ENCODE measurements at regions not wholly inside any gene's neighbourhood (a gene's known extent, or its start where the extent isn't known, plus 50 kb on each side); places are given as distances from the start of the nearest gene placed in this dataset.

GRCh38 chr4:148790691-148791090 is 348.5 kb upstream of the NR3C2 start:
- Mint-ChIP-seq H3K27me3 (peaks cover under 1% of the 10 kb centered on the region), H3K4me3 (no peak overlapping the region), H3K27ac (no peak overlapping the region), H3K4me1 (no peaks in the 10 kb centered on the region), H3K36me3 (no peaks in the 10 kb centered on the region), H3K9me3 (no peaks in the 10 kb centered on the region)
- no peak for ATAC-seq

DNA sequence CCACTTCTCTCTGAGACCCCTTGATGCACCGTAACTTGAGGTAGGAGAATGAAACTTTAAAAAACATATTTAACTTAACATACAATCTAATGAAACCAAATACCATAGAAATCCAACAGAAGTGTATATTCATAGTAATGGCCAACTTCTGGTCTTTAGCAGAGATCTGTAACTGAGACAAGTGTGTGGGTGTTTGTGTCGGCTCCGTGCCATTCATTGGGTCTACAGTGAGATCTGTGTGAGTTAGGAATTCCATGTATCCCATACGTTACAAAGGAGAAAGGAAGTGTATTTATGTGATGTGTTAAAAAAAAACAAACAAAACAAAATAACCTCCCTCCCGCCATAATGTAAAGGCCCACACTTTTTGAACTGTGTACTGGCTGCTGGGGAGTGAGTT is 348.0 kb upstream of the NR3C2 start:
- Mint-ChIP-seq H3K36me3 (no peaks in the 10 kb centered on the region), H3K4me1 (no peaks in the 10 kb centered on the region), H3K27ac (no peak overlapping the region), H3K4me3 (no peak overlapping the region), H3K9me3 (no peaks in the 10 kb centered on the region), H3K27me3 (peaks cover 5% of the 10 kb centered on the region)
- no peak for ATAC-seq

DNA sequence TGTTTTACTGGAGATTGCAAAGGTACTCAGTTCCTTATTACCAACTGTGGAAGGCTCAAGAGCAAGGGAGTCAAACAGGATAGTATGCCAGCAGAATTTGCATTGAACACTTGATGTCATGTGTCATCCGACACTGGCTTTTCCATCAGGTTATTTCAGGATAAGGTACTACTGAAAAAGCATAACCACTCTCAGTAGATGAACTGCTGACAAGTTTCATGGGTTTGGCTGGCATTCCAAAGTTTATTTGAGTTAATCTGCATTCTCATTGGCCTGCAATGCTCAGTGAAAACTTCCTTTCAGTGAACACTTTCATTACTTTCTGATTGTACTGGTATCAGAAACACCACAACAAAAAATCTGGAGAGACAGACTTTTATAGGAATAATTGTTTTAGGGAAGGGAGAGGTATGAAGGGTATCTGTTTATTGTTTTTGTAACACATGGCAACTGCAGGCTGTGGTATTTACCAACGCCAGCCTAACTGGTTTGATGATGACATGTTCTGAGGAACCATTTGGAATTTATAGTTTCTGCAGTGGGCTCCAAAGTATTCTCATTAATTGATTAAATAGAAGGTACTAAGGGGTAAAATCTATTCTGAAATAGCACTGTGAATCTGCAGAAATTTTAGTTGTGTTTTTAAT is 345.7 kb upstream of the NR3C2 start:
- Mint-ChIP-seq H3K27me3 (peaks cover 9% of the 10 kb centered on the region), H3K4me3 (no peak overlapping the region), H3K27ac (no peak overlapping the region), H3K9me3 (no peaks in the 10 kb centered on the region), H3K36me3 (no peaks in the 10 kb centered on the region), H3K4me1 (no peaks in the 10 kb centered on the region)
- no peak for ATAC-seq

- H3K9me3 Mint-ChIP-seq, result no peaks in the 10 kb centered on the region
- ATAC-seq, result no peak
- no peak overlapping the region for H3K27ac Mint-ChIP-seq
- H3K4me3 Mint-ChIP-seq, result no peak overlapping the region
- H3K4me1 Mint-ChIP-seq, result no peaks in the 10 kb centered on the region
- peaks cover 9% of the 10 kb centered on the region for H3K27me3 Mint-ChIP-seq
- no peaks in the 10 kb centered on the region for H3K36me3 Mint-ChIP-seq
These were observed 345.1 kb upstream of the NR3C2 start for GRCh38 chr4:148787285-148787684.

DNA sequence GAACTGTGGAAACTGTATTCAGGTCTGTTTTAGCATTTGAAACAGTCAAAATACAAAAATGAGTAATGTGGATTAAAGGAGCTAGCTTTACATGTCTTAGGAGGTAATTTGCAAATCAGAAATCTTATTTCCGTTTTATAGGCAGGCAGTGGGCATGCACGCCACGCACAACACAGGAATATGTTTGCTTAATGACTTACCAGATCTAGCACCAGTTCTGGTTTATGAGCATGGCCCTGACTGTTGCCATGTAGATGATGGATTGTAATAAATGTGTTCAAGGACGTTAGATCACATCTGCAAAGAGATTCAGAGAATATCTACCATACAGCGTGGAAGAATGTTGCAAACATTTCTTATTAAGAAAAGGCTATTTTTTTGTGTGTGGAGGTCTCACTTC is 344.5 kb upstream of the NR3C2 start:
- no peak overlapping the region for H3K27ac Mint-ChIP-seq
- no peaks in the 10 kb centered on the region for H3K4me1 Mint-ChIP-seq
- peaks cover 9% of the 10 kb centered on the region for H3K27me3 Mint-ChIP-seq
- H3K36me3 Mint-ChIP-seq, result no peaks in the 10 kb centered on the region
- no peaks in the 10 kb centered on the region for H3K9me3 Mint-ChIP-seq
- H3K4me3 Mint-ChIP-seq, result no peak overlapping the region
- ATAC-seq, result no peak

DNA sequence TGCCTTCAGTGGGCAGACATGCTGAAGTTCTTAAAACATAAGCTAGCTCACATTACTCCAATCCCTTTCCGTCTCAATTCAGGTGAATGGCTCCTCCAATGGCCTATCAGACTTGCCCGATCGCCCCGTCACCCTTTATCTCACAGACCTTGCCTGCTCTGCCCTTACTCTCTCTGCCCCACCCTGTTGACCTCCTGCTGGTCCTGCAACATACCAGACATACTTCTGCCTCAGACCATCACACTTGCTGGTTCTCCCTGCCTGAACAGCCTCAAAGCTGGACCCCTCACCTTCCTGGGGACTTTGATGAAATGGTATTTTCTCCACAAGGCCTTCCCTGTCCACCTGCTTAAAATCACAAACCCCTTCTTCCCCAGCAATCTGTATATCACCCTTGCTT is 340.1 kb upstream of the NR3C2 start:
- H3K36me3 Mint-ChIP-seq, result no peaks in the 10 kb centered on the region
- ATAC-seq, result no peak
- H3K4me3 Mint-ChIP-seq, result no peak overlapping the region
- H3K27ac Mint-ChIP-seq, result no peak overlapping the region
- H3K9me3 Mint-ChIP-seq, result peaks cover 4% of the 10 kb centered on the region
- peaks cover 9% of the 10 kb centered on the region for H3K27me3 Mint-ChIP-seq
- H3K4me1 Mint-ChIP-seq, result no peaks in the 10 kb centered on the region

DNA sequence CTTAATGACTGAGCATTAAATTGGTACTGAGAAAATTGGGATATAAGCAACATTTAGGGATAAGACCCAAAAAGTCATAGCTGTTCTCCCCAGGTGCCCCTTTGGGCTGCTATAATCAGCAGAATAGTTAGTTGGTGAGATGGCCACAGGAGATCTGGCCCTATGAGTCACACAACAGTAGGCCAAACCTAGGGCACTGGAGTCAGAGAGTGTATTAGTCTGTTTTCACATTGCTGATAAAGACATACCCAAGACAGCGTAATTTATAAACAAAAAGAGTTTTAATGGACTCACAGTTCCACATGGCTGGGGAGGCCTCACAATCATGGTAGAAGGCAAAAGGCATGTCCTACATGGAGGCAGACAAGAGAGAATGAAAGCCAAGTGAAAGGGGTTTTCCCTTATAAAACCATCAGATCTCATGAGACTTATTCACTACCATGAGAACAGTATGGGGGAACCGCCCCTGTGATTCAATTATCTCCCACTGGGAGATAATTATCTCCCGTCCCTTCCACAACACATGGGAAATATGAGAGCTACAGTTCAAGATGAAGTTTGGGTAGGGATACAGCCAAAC is 338.3 kb upstream of the NR3C2 start:
- no peak for ATAC-seq
- no peak overlapping the region for H3K4me3 Mint-ChIP-seq
- no peak overlapping the region for H3K27ac Mint-ChIP-seq
- H3K4me1 Mint-ChIP-seq, result no peaks in the 10 kb centered on the region
- no peaks in the 10 kb centered on the region for H3K36me3 Mint-ChIP-seq
- peaks cover 4% of the 10 kb centered on the region for H3K9me3 Mint-ChIP-seq
- peaks cover 7% of the 10 kb centered on the region for H3K27me3 Mint-ChIP-seq

DNA sequence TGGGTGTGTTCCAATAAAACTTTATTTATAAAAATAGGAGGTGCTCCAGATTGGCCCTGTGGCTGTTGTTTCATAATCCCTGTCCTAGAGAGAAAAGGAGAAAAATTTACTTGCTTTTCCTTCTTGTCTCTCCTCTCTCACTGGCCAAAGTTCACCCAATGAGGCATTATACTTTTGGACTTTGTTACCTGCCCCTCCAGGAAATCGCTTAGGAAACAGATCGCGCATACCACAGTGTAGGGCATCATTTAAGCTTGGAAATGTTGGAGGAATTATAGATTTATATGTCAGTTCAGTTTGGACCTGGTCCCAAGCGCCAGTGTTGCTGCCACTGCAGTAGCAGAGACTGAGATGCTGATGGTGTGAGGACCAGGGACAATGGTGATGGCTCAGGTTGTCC is 337.6 kb upstream of the NR3C2 start:
- Mint-ChIP-seq H3K27ac (no peak overlapping the region), H3K27me3 (no peaks in the 10 kb centered on the region)

GRCh38 chr4:148778980-148779675 is 336.9 kb upstream of the NR3C2 start:
- no peak overlapping the region for H3K4me3 Mint-ChIP-seq
- H3K27me3 Mint-ChIP-seq, result no peaks in the 10 kb centered on the region
- peaks cover 4% of the 10 kb centered on the region for H3K9me3 Mint-ChIP-seq
- ATAC-seq, result no peak
- H3K4me1 Mint-ChIP-seq, result no peaks in the 10 kb centered on the region
- no peak overlapping the region for H3K27ac Mint-ChIP-seq
- no peaks in the 10 kb centered on the region for H3K36me3 Mint-ChIP-seq

More for the DNA sequence above, 337.6 kb upstream of the NR3C2 start:
- H3K9me3 Mint-ChIP-seq, result peaks cover 4% of the 10 kb centered on the region
- ATAC-seq, result no peak
- H3K36me3 Mint-ChIP-seq, result no peaks in the 10 kb centered on the region
- no peaks in the 10 kb centered on the region for H3K4me1 Mint-ChIP-seq
- no peak overlapping the region for H3K4me3 Mint-ChIP-seq

DNA sequence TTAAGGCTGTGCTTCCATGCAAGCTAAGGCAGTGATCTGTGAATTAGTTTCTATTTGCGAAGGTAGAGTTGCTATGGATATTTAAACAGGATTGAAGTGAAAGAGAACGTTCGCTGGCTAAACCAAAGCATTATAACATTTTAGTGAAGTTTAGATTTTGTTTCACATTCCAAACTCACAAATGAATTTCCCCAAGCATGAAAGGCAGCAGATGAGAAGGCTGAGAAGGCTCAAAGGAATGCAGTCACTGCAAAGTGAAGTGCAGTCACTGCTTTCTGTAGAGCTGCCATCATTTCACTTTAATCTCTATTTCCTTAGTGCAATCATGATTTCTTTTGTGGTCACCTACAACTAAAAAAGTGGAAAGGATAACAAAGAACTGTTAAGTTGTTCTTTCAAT is 334.7 kb upstream of the NR3C2 start:
- peaks cover 4% of the 10 kb centered on the region for H3K9me3 Mint-ChIP-seq
- no peaks in the 10 kb centered on the region for H3K27me3 Mint-ChIP-seq
- no peak overlapping the region for H3K27ac Mint-ChIP-seq
- no peaks in the 10 kb centered on the region for H3K36me3 Mint-ChIP-seq
- ATAC-seq, result no peak
- H3K4me3 Mint-ChIP-seq, result no peak overlapping the region
- H3K4me1 Mint-ChIP-seq, result no peaks in the 10 kb centered on the region

DNA sequence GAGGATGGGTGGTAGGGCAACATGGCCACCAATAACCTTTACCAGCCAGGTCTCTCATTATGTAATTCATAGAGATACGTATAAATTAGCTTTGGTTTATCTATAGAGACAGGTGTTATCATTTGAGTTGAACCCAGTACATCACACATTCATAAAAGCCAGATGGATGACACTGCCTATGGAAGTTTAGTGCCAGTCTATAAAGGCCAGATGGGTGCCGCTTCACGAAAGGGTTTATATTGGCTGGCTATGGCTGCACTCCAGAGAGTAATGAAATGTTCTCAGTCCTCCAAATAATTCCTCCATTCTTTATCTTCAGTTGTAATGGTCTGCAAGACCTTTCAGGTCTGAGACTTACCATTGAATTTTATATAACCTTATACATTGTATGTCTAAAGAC is 331.9 kb upstream of the NR3C2 start:
- no peak for ATAC-seq
- Mint-ChIP-seq H3K27ac (no peak overlapping the region), H3K27me3 (no peaks in the 10 kb centered on the region), H3K9me3 (no peaks in the 10 kb centered on the region), H3K4me1 (no peaks in the 10 kb centered on the region), H3K36me3 (no peaks in the 10 kb centered on the region), H3K4me3 (no peak overlapping the region)

GRCh38 chr4:148773313-148773712 is 331.1 kb upstream of the NR3C2 start:
- H3K4me3 Mint-ChIP-seq, result no peak overlapping the region
- no peaks in the 10 kb centered on the region for H3K4me1 Mint-ChIP-seq
- no peaks in the 10 kb centered on the region for H3K27me3 Mint-ChIP-seq
- no peak overlapping the region for H3K27ac Mint-ChIP-seq
- ATAC-seq, result no peak
- no peaks in the 10 kb centered on the region for H3K36me3 Mint-ChIP-seq
- no peaks in the 10 kb centered on the region for H3K9me3 Mint-ChIP-seq

DNA sequence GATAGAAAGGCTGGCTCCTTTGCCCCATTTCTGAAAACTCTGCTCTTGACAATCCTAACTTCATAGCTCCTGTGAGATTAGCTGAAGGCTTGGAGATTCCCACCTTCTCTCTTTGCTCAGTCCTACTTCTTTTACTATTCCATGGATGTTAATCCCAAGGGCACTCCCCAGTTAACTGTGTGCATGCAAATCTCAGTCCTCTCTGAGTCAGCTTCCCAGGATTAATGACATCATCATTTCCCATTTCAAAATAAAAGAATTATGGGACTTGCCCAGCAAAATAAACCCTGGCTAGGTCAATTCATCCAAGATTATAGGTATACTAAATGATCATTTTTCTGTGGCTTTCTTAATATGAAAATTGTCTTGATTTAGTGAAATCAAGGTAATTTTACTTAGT is 328.6 kb upstream of the NR3C2 start:
- Mint-ChIP-seq H3K36me3 (no peaks in the 10 kb centered on the region), H3K9me3 (no peaks in the 10 kb centered on the region), H3K27ac (no peak overlapping the region), H3K4me1 (no peaks in the 10 kb centered on the region), H3K4me3 (no peak overlapping the region), H3K27me3 (no peaks in the 10 kb centered on the region)
- ATAC-seq, result no peak

DNA sequence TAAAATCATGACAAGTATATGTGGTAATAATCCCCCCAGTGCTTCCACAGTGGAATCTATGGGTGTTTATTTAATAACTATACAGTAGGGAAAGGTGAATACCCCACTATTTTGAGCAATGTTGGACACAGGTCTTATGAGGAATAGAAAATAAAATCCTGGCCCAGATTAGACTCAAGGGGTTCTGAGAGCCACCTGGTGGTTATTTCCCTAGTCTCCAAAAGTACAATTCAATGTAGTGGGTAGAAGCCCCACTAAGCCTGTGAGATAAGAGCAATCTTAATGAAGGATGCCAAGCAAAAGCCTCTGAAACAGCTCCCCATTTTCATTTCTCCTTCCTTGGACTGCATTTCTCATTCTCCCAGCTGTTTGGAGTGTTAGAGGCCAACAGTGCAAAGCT is 328.2 kb upstream of the NR3C2 start:
- Mint-ChIP-seq H3K4me3 (no peak overlapping the region), H3K27ac (no peak overlapping the region), H3K36me3 (no peaks in the 10 kb centered on the region), H3K4me1 (no peaks in the 10 kb centered on the region), H3K9me3 (no peaks in the 10 kb centered on the region), H3K27me3 (no peaks in the 10 kb centered on the region)
- ATAC-seq, result no peak

GRCh38 chr4:148764720-148765119 is 322.5 kb upstream of the NR3C2 start:
- Mint-ChIP-seq H3K36me3 (no peaks in the 10 kb centered on the region), H3K9me3 (peaks cover 9% of the 10 kb centered on the region), H3K4me1 (no peaks in the 10 kb centered on the region)

GRCh38 chr4:148757171-148757570 is 315.0 kb upstream of the NR3C2 start:
- Mint-ChIP-seq H3K4me3 (no peak overlapping the region), H3K27me3 (no peaks in the 10 kb centered on the region), H3K9me3 (peaks cover 22% of the 10 kb centered on the region), H3K4me1 (no peaks in the 10 kb centered on the region), H3K27ac (no peak overlapping the region), H3K36me3 (no peaks in the 10 kb centered on the region)
- ATAC-seq, result no peak

More at GRCh38 chr4:148764720-148765119, 322.5 kb upstream of the NR3C2 start:
- ATAC-seq, result no peak
- Mint-ChIP-seq H3K27ac (no peak overlapping the region), H3K4me3 (no peak overlapping the region), H3K27me3 (no peaks in the 10 kb centered on the region)

Measured in stimulated activated memory B cell treated with anti-CD40 and anti-IgM and Interleukin-4, amounts not matched to agents 10 μg/mL and 1 μg/mL and 100 μg/mL, for 72 hours (primary cell).